MM.1S (cell line): ENCODE measurements at regions not wholly inside any gene's neighbourhood (a gene's known extent, or its start where the extent isn't known, plus 50 kb on each side); places are given as distances from the start of the nearest gene placed in this dataset.
"Not testable (repeated sequence)": the region's sequence is repeated elsewhere in the genome, so short reads cannot be mapped to it uniquely, and the experiment has no call there.

ENCODE experiments used
- DNase-seq: peaks from one replicate; pipeline ENCODE4 v3.0.0-alpha.2; 2015
- H2AFZ ChIP-seq: fragments of 300-600 bp; sonication (generic); 2 replicates; pipeline ENCODE4 v1.6.0; 2016; ENCODE audit warnings: antibody characterized with exemption, low read length
- H3F3A ChIP-seq: fragments of 300-600 bp; sonication (generic); 2 replicates; pipeline ENCODE4 v1.6.1; 2016; ENCODE audit warnings: mild to moderate bottlenecking, antibody characterized with exemption, low read length, moderate library complexity, mixed read lengths; ENCODE audit not compliant: insufficient read depth
- H3K27ac ChIP-seq: fragments of 300-600 bp; sonication (generic); 2 replicates; pipeline ENCODE4 v1.5.1; 2016; ENCODE audit warnings: mild to moderate bottlenecking, low read length
- H3K27me3 ChIP-seq: fragments of 300-600 bp; sonication (generic); replicated peaks from 2 replicates; pipeline ENCODE4 v1.6.0; 2016; ENCODE audit warnings: low read length; ENCODE audit not compliant: insufficient read depth
- H3K36me3 ChIP-seq: fragments of 300-600 bp; sonication (generic); replicated peaks from 2 replicates; pipeline ENCODE4 v1.6.1; 2016; ENCODE audit warnings: mild to moderate bottlenecking, low read length, mixed read lengths; ENCODE audit not compliant: insufficient read depth
- H3K4me1 ChIP-seq: fragments of 300-600 bp; sonication (generic); 2 replicates; pipeline ENCODE4 v1.6.1; 2016; ENCODE audit warnings: low read length, mixed read lengths
- H3K4me2 ChIP-seq: fragments of 300-600 bp; sonication (generic); 2 replicates; pipeline ENCODE4 v1.6.0; 2016; ENCODE audit warnings: low read depth, low read length
- H3K4me3 ChIP-seq: fragments of 300-600 bp; sonication (generic); 2 replicates; pipeline ENCODE4 v1.5.1; 2016; ENCODE audit warnings: low read length, mixed read lengths
- H3K79me2 ChIP-seq: fragments of 300-600 bp; sonication (generic); 2 replicates; pipeline ENCODE4 v1.6.1; 2016; ENCODE audit warnings: mixed run types, low read length, mixed read lengths
- H3K9ac ChIP-seq: fragments of 300-600 bp; sonication (generic); 2 replicates; pipeline ENCODE4 v1.6.1; 2016; ENCODE audit warnings: low read length, mixed read lengths
- H3K9me2 ChIP-seq: fragments of 300-600 bp; sonication (generic); replicated peaks from 2 replicates; pipeline ENCODE4 v1.6.1; 2016; ENCODE audit warnings: mild to moderate bottlenecking, low read length, mixed read lengths; ENCODE audit not compliant: insufficient read depth
- H3K9me3 ChIP-seq: fragments of 300-600 bp; sonication (generic); replicated peaks from 2 replicates; pipeline ENCODE4 v1.6.1; 2016; ENCODE audit warnings: mild to moderate bottlenecking, low read length, mixed read lengths; ENCODE audit not compliant: insufficient read depth
- H4K20me1 ChIP-seq: fragments of 300-600 bp; sonication (generic); 2 replicates; pipeline ENCODE4 v1.6.1; 2016; ENCODE audit warnings: mild to moderate bottlenecking, low read length, moderate library complexity, mixed read lengths; ENCODE audit not compliant: insufficient read depth
- EZH2 ChIP-seq: fragments of 300-600 bp; sonication (generic); optimal IDR thresholded peaks from 2 replicates; pipeline ENCODE3; 2017; ENCODE audit warnings: low read depth, mild to moderate bottlenecking, antibody characterized with exemption, low read length, mixed read lengths
- EZH2phosphoT487 ChIP-seq: fragments of 300-600 bp; sonication (generic); IDR thresholded peaks from 2 replicates; pipeline ENCODE4 v1.6.1; 2018; ENCODE audit warnings: antibody characterized with exemption, low read length
- TF ChIP-seq, protein P1 (sequence below): fragments of 300-600 bp; sonication (generic); IDR thresholded peaks from 2 replicates; pipeline ENCODE4 v1.5.1; 2016; ENCODE audit warnings: antibody characterized with exemption, low read length, mixed read lengths

- no peaks in the 10 kb centered on the region for H3F3A ChIP-seq
- no peaks in the 10 kb centered on the region for H3K36me3 ChIP-seq
- no peaks in the 10 kb centered on the region for H3K79me2 ChIP-seq
- DNase-seq, result no peak
- no peaks in the 10 kb centered on the region for H4K20me1 ChIP-seq
- H3K9me3 ChIP-seq, result no peaks in the 10 kb centered on the region
- no peaks in the 10 kb centered on the region for H3K4me1 ChIP-seq
- no peaks in the 10 kb centered on the region for H3K27me3 ChIP-seq
- no peaks in the 10 kb centered on the region for H3K9me2 ChIP-seq
- no peak overlapping the region for H3K27ac ChIP-seq
- H3K4me2 ChIP-seq, result no peak overlapping the region
- no peak overlapping the region for H2AFZ ChIP-seq
- no peak overlapping the region for H3K9ac ChIP-seq
- no peak overlapping the region for H3K4me3 ChIP-seq
- TF ChIP-seq EZH2 (no peak), EZH2phosphoT487 (no peak)
- TF ChIP-seq, protein P1, sequence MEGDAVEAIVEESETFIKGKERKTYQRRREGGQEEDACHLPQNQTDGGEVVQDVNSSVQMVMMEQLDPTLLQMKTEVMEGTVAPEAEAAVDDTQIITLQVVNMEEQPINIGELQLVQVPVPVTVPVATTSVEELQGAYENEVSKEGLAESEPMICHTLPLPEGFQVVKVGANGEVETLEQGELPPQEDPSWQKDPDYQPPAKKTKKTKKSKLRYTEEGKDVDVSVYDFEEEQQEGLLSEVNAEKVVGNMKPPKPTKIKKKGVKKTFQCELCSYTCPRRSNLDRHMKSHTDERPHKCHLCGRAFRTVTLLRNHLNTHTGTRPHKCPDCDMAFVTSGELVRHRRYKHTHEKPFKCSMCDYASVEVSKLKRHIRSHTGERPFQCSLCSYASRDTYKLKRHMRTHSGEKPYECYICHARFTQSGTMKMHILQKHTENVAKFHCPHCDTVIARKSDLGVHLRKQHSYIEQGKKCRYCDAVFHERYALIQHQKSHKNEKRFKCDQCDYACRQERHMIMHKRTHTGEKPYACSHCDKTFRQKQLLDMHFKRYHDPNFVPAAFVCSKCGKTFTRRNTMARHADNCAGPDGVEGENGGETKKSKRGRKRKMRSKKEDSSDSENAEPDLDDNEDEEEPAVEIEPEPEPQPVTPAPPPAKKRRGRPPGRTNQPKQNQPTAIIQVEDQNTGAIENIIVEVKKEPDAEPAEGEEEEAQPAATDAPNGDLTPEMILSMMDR, result no peak
Measured at GRCh38 chr14:21910260-21910659, 236.6 kb upstream of the OR4E1 start.

DNA sequence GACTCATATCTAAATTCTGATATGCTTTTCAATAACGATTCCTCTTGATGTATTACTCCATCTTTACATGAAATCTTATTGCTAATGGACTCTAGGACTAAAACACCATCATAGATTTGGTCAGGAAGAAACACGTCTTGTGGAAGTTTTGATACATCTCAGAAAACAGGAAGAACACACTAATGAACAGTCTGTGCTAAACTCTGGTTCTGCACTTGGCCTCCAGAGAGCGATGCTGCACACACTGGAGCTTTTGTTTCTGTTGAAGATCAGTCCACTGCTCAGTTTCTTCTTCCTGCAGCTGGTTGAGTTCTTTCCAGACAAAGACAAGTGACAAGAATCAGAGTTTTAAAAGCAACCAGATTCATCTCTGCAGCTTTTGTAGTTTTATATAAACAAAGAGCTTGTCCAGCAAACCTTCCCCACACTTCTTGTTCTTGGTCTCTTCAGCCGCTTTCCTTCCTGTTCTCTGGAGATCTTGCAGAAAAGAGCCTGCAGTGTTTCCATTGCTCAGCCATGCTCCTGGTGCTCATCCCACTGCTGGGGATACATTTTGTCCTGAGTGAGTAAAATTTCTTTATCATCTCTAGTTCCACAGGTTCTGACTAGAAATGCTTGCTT, 229.1 kb upstream of the OR4E1 start:
- H3K4me1 ChIP-seq, result no peaks in the 10 kb centered on the region
- no peaks in the 10 kb centered on the region for H3K9me3 ChIP-seq
- no peak overlapping the region for H3K4me3 ChIP-seq
- no peaks in the 10 kb centered on the region for H3K79me2 ChIP-seq
- H3K36me3 ChIP-seq, result no peaks in the 10 kb centered on the region
- H3F3A ChIP-seq, result no peaks in the 10 kb centered on the region
- no peak for TF ChIP-seq EZH2phosphoT487
- TF ChIP-seq, protein P1, result no peak
- no peak for DNase-seq
- H4K20me1 ChIP-seq, result no peaks in the 10 kb centered on the region
- H3K27ac ChIP-seq, result no peak overlapping the region
- no peak overlapping the region for H3K4me2 ChIP-seq
- no peaks in the 10 kb centered on the region for H3K9me2 ChIP-seq
- H3K9ac ChIP-seq, result no peak overlapping the region
- H2AFZ ChIP-seq, result no peak overlapping the region
- no peaks in the 10 kb centered on the region for H3K27me3 ChIP-seq

DNA sequence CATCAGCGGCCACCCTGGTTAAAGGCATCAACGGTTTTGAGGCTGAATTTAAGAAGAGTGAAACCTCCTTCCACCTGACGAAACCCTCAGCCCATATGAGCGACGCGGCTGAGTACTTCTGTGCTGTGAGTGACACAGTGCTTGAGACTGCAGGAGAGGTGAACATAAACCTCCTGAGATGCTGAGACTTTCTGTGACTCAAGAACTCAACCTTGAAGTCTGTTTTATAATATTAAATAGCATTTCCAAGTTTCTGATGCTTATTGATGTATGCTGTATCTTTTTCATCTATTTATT, 221.2 kb upstream of the OR4E1 start:
- not testable (repeated sequence) for H3K27me3 ChIP-seq, DNase-seq, H3K9ac ChIP-seq, H4K20me1 ChIP-seq, H3K36me3 ChIP-seq, H3K4me1 ChIP-seq, H3K9me3 ChIP-seq, H3K4me3 ChIP-seq, H2AFZ ChIP-seq, H3K9me2 ChIP-seq, H3K4me2 ChIP-seq, H3K27ac ChIP-seq, H3F3A ChIP-seq, H3K79me2 ChIP-seq

DNA sequence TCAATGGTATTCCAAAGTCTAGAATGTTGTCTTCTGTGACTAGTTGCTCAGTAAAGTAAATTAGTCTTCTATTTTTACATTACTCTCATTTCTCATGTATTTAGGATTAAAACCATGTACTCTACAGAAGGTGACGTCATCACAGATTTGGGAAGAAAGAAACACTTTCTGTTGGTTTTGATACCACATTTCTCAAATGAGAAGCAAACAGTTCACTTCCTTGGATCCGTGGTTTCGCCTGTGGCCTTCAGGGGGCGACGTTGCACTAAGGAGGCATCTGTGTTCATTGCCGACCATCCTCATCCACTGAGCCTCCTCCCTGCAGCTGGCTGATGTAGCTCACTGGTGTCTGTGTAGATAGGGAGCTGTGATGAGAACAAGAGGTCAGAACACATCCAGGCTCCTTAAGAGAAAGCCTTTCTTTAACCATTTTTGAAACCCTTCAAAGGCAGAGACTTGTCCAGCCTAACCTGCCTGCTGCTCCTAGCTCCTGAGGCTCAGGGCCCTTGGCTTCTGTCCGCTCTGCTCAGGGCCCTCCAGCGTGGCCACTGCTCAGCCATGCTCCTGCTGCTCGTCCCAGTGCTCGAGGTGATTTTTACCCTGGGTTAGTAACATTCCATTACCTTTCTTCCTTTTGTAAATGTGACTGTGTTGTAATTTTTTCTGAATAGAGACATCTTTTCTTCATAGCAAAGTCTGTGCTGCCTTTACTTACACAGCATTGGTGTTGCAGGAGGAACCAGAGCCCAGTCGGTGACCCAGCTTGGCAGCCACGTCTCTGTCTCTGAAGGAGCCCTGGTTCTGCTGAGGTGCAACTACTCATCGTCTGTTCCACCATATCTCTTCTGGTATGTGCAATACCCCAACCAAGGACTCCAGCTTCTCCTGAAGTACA, 220.6 kb upstream of the OR4E1 start:
- Histone ChIP-seq H3K9me2 (no peaks in the 10 kb centered on the region), H3K27ac (no peak overlapping the region), H4K20me1 (no peaks in the 10 kb centered on the region), H3K4me3 (no peak overlapping the region), H3K4me2 (peak overlapping the region; percentile 18; the same call in 1 of the 2 replicates), H3K36me3 (no peaks in the 10 kb centered on the region), H3K9ac (no peak overlapping the region), H3K4me1 (no peaks in the 10 kb centered on the region), H3K27me3 (no peaks in the 10 kb centered on the region), H3K9me3 (no peaks in the 10 kb centered on the region), H2AFZ (no peak overlapping the region), H3K79me2 (no peaks in the 10 kb centered on the region), H3F3A (no peaks in the 10 kb centered on the region)
- no peak for TF ChIP-seq EZH2phosphoT487
- TF ChIP-seq, protein P1, result peak; percentile 50
- DNase-seq, result peak; percentile 8
